ENCODE measurements at regions not wholly inside any gene's neighbourhood (a gene's known extent, or its start where the extent isn't known, plus 50 kb on each side); places are given as distances from the start of the nearest gene placed in this dataset.

DNA sequence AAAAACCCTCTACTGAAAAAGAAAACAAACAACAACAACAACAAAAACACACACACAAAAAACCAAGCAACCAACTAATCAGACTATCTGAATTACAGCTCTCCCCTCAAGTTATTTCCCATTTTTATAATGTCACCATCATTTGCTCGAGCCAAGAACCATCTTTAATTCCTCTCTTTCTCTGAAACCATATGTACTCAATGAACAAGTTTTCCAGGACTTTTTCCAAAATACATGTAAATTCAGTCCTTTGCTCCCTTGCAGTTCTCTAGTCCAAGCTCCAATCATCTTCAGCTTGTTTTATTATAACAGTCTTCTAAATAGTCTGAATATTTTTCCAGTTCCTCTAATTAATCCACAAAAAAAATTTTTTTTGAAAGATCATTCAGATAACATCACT is 506.0 kb downstream of the NXPH1 start:
- TF ChIP-seq CTCF (conservative IDR thresholded peaks at IDR 0.05 in 1 of 2, IDR thresholded peaks at IDR 0.05 in 1 of 2; ENCODE audit: extremely low read depth in 1 of 2, insufficient read depth in 1 of 2, low read depth in 1 of 2, low read length in 2 of 2) (no peak), EZH2 (IDR thresholded peaks at IDR 0.05; ENCODE audit: borderline replicate concordance, low read length) (no peak)

Data from mammary epithelial cell (primary cell).